NCI-H128 (cell line): ENCODE measurements at regions not wholly inside any gene's neighbourhood (a gene's known extent, or its start where the extent isn't known, plus 50 kb on each side); places are given as distances from the start of the nearest gene placed in this dataset.

Source experiments
- DNase-seq: peaks from one replicate; lab custom pipeline; 2025; ENCODE audit not compliant: unreplicated experiment; lab: John Stamatoyannopoulos, UW

DNA sequence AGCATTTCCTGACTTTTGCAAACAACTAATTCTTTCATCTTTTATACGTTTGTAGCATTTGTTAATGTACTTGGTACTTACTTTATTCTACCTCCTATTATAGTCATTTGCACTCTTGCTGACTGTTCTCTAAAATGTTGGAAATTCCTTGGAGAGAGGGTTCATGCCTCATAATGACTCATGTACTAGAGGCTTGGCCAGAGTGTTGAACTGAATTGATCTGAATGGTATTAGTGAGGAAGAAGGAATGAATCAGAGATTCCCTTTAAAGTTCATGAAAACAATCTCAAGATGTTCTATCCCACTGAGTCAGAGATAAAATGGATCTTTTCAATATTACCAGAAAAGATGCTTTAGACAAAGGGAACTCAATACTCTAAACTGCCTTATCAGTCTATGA lies 383.4 kb downstream of the SEC16B start:
- no peak for DNase-seq

DNA sequence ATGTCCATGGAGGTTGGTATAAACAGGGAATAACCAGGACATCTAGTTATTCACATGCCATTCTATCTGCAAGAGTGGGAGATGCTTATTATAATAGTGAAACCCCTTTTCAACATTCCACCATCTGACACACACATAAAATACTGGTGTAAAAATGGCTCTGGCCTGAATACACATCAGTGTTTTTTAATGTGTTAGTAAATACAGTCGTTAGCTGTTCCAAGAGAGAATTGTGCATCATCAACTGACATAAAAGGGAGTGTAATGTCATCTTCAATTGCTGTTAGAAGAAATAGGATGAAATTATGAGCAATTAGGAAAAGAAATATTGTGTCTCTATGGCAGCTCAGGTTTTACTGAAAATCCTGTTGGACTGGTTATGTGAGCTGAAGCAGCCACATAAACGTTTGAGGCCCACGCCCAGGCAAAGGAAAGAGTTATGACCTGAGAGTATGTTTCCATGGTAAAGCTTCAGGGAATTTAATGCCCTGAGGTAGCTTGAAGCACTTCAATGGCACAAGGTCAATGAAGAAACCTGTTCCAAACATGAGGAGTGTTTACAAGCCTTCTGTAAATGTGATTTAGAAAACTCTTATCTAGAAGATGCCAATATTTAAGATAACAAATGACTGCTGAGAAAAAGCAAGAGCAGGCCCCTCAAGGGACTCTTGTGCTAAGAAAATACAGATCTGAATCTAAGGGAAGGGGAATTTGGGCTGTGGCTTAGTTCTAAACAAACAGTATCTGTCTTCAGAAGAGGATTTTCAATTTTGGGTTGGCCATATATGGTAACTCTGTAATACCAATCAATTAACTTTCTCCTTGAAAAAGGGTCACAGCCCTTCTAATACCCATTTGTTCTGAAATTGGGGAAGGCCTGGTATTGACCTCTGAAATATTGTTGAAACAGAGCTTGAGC lies 384.3 kb downstream of the SEC16B start:
- DNase-seq = no peak

DNA sequence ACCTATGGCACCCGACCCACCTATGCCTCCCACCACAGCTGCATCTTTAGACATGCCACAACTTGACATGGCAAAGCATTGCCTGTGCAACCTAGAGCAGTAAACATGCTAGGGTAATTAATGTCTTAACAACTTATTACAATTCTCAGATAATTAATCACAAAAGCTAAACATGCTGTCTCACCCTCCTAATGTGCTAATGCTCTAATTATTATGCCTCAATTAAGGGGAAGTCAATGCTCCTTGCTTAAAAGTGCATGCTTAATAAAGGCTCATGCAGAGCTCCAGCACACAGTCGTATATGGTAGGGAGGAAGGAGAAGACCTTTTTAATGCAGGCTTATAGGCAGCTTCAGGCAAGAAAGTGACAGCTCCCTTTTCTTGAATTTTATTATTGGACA lies 396.0 kb downstream of the SEC16B start:
- no peak for DNase-seq

DNA sequence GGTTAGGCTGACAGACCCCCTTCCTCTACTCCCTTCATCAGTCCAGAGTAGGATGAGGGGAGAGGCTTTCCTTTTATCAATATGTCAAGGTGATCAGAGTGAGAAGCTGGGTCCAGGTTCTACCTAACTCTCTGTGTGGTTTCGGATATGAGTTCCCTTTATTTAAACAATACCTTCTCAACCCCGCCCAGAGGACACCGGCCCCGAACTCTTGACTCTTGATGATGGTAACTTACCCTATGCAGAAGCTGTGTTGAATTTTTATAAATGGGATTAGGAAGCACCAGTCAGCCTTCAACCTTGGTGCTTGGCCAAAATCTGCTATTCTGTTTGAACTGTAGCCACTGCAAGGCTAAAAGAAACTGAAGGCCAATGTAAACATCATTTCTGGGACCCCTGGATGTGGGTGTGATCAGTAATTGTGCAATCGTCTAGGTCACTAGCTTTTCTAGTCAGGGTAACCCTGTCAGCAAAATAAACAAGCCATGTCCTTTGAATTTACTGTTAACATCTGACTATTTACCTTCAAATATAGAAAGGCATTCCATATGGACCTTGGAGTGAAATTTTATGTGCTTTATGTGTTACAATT lies 398.3 kb downstream of the SEC16B start:
- no peak for DNase-seq

DNA sequence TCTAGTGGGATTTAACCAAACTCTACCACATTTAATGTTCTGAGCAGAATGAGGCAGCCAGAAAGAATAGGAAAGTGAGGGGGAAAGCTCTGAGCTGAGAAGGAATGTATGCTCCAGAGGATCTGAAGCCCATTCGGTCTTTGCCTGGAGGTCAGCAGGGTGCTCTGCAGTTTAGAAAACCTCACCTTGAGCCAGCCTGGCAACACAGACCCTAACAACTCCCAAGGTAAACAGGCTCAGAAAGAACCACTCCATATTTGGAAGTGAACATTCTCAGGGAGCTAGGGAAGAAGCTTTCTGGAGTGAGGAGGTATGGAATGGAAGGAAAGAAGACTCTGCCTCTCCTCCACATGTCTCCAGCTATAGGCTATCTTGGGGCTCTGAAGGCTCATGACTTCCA lies 398.8 kb downstream of the SEC16B start:
- DNase-seq = no peak

DNA sequence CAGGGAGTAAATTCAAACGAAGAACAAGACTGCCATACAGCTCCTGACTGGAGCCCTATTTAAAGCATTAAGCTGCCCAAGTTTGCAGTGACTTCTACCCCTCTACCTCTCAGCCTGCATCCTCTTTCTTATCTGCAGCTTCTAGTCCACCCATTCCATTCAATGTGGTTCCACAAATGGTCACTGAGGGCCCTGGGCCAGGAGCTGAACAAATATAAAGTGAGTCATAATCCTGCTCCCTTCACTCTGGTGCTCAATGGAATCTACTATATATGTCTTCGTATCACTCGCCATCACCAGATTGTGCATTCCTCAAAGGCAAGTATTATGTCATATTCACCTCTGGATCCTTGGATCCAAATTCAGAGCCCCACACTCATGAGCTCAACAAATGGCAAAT lies 398.7 kb downstream of the BRINP2 start:
- DNase-seq = no peak

DNA sequence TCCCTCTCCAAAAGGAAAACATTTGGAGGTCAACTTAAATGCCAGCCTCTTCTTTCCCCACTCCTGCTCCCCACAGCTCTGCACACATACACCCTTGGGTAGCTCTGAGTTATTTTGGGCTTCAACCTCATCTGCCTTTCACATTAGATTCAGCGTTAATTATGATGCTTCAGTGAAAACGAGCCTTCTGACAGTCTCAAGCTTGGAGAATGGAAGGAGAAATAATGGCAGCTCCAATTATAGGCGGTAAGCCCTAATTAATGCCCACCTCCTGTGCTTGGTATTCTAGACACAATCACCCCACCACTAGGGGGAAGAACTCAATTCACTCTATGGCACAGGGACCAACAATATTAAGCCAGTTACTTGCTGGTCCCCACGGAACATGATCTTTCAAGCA lies 397.9 kb downstream of the BRINP2 start:
- DNase-seq = no peak

DNA sequence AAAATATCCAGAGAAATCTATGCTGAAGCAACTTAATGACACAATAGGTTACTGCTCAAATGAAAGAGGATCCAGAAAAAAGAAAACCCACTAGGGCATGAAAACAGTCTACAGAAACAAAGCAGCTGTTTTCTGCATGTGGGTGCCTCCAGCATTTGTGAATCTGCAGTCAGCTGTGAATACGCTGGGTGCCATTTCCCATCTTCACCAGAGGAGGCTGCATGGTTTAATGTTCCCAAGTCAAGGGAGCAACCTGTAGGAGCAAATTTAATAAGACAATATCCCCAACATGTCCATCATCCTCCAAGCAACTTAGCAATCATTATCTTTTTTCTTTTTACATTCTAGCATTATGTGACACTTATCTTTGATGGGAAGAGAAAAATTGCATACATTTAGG lies 396.6 kb downstream of the BRINP2 start:
- DNase-seq = no peak

DNA sequence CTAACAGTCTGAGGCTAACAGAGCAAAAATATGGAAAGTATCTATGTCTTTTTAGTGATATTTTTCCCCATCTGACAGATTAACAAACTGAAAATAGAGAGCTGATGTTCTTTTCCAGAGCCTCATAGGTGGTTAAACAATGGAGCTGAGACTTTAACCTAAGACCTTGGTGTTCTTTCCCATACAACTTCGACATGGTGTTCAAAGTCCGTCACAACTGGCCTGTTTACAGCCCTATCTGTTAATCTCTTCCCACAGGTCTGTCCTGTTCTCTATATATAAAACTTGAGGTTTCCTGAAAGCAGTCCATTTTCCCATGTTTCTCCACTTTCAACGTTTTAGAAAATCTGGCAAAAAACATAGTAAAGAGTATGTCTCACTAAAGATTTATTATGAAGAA lies 395.7 kb downstream of the BRINP2 start:
- DNase-seq = no peak

DNA sequence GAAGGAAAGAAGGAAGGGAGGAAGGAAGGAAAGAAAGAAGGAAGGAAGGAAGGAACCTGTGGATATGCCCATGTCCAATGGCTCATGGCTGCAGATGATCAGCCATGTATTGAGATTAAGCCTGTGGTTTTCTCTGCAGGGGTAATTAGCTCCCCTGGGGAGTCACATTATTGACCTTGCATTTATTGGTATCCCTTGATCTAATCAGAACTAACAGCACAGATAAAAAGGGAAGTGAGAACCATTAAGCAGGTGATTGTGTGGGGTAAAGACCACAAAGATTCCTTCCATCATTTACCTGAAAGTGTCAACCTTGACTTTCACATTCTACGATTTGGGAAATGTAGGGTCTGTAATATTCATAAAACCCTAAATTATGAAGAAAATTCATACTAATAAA lies 390.7 kb downstream of the BRINP2 start:
- DNase-seq = no peak

DNA sequence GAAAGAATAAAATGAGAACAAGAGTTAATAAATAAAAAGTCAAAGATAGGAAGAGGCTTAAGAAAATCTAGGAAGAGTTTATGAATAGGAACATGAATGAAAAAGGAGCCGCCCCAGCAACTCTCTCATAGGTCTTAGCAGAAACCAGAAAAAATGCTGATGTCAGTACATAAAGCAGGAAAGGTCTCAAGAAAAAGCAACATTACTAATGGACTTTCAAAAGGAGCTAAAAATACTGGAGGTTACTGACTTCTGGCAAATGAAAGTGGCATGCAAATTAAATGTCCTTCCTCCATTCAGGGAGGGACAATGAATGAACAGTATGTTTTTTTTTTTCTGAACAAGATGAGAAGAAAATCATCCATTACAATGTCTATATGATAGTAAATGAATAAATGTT lies 387.6 kb downstream of the BRINP2 start:
- DNase-seq = no peak

DNA sequence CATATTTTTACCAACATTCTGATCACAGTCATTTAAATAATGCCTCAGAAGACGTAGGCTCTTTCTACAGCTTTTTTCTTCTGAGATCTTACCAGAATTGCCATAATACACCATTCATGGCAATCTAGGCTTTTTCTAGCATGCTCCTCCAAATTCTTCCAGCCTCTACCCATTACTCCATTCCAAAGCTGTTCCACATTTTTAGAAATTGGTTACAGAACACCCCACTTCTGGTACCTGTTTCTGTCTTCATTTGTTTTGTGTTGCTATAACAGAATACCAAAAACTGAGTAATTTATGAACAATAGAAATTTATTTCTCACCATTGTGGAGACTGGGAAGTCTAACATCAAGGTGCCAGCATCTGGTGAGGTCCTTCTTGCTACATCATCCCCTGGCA lies 385.4 kb downstream of the BRINP2 start:
- DNase-seq = no peak

DNA sequence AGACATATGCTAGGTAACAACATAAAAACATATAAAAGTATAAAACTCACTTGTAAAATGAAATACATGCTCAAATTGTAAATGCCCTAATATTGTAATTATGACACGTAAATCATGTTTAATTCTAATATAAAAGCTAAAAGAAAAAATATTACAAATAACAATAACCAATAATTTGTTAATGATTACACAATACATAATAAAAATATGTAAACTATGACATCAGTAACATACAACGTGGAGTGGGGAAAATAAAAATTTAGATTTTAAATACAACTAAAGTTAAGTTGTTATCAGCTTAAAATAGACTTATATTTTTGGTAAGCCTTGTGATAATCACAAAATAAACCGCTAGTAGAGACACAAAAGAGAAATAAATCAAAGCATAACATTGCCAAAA lies 376.4 kb downstream of the BRINP2 start:
- no peak for DNase-seq

DNA sequence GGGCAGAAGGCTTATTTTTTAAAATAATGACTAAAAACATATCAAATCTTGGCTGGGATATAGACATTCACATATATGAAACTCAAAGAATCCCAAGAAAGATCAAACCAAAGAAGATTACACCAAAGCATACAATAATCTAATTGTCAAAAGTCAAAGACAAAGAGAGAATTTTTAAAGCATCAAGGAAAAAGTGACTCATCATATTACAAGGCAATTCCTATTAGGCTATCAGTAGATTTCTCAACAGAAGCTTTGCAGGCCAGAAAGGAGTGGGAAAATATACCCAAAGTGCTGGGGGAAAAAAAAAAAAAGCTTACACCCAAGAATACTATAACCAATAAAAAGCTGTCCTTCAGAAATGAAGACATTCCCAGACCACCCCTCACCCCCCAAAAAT lies 375.6 kb downstream of the BRINP2 start:
- no peak for DNase-seq

DNA sequence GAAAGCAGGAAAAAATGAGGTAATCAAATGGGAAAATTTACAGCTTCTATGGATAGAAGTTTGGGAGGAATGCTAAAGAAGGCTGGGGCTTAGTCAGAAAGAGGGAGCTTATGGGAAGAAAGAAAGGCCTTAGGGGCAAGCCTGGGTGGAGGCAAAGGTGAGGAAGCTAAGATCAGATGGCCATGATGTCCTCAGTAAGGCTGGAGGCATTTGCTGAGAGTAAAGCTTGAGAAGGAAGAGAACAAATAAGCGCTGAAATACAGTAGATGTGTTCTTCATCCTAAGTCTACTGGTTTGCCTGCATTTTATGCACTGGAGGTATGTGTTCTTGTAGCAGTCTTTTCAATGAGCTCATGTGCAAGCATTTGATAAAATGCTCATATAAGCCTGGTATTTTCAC lies 355.4 kb downstream of the BRINP2 start:
- DNase-seq = no peak

DNA sequence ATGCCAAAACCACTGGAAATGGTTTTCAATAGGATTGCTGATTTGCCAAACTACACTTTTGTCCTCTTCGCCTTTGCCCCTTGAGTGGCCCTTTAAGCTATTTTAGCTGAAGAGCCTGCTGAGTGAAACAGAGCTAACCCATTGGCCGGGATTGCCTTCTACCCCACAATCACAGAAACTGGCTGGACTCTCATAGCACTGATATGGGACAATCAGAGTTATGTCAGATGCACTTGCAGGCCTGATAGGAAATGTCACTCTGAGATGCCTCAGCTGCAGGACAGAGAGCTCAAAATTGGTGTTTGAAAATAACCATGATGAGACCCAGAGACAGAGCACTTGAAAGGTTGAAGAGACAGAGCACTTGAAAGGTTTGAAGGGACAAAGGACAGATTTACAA lies 354.4 kb downstream of the BRINP2 start:
- no peak for DNase-seq

DNA sequence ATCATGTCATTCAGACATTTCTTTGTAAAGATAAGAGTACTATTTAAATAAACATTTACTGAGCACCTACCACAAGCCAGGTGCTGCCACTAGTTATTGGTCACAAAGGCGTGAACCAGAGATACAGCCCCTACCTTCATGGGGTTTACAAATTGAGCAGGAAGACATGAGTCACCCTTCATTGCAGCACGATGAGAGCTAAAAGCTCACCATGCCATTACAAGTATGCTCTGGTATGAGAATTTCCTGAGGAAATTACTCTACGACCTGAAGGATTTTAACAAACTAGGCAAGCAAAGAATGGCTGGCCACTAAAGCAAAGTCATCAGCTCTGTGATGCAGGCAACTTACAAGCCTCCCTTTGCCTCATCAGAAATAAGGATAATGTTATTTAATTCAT lies 346.8 kb downstream of the BRINP2 start:
- DNase-seq = no peak

DNA sequence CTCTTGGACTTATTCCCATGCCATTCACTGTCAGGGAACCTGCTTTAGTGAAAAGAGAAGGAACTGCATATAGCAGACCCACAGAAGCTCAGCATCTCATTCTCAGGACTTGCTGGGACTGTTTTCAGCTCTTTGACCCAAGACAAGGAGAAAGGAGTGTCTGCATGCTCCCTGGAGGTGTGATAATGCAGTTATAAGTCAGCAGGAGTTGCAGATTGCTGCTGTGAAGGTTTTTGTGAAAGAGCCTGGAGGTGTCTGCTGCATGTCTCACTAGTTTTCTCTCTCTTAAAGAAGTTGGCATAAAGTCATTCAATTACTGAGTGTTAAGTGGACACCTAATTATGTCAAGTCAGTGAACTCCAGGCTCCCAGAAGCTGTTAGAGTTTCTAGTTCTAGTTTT lies 343.4 kb downstream of the BRINP2 start:
- no peak for DNase-seq

DNA sequence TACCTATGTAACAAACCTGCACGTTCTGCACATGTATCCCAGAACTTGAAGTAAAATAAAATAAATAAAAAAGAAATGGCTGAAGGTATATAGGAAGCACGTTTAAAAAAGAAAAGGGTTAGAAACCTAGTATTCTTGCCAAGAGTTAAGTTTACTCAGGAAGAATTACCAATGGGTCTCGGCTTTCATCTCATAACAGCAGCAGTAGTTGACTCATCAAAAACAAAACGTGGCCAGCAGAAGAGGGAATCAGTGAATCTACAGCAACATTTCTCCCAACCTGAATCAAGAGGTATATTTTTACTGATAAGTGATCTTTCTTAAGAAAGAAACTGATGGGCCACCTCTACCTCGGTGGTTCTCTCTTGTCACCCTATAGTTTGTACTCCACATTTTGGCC lies 340.3 kb downstream of the BRINP2 start:
- no peak for DNase-seq

DNA sequence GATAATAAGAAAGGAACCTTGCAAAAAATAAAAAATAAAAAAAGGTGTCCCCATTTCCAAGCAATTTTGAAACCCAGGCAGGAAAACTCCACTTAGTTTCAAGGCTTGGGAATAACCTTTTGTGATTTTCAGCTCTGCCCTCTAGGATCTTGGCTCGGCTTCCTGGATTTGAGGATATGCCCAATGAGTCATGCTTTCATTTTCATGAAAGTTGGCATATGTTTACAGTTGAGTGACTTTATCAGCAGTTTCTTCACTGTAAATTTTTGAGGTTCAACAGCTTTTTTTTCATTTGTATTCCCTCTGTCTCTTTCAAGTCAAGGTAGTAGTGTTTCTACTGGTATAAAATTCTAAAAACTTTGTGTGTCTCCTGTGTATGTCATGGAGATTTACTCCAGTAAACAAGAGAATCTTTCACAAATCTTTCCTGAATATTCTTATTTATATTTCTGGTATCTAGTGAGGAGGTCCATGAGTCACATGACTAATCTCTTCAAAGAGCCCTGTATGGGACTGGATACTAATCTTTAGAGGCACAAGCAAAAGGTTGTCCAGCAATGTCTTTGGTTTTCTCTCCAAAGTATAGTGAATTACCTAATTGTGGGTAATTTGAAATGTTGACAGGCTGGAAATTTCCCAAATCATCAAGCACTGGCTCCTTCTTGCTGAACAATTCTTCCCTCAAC lies 335.3 kb downstream of the BRINP2 start:
- no peak for DNase-seq

DNA sequence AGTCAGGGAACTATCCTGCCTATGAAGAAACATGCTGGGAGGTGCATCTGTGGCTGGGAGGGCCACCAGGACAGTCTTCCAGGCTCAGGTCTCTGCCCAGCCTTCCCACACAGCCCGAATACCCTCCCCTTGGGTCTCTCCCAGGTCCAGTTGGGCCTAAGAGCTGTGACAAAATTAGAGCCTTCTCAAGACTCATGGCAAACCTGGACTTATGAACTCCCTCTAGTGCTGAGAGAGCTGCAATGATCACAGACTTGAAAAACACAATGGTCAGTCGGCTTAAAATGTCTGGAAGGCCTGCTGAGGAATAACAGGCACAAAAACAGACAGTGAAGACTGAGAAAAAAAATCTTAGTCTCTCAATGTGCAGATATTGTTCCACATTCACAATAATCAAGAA lies 325.1 kb downstream of the BRINP2 start:
- no peak for DNase-seq

DNA sequence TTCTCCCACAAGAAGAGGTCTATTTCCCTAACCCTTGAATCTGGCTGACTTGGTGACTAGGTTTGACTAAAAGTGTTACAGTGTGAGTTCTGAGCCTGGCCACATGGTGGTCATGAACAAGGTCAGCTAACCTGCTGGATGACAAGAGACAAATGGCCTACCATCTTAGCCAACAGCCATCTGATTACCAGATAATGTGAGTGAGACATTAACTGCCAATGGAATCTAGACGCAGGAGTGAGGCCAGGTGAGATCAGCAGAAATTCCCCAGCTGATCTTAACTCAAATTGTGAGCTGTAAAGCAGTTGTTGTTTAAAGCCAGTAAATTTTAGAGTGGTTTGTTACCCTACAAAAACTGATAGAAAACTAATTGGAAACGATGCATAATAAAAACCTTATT lies 320.0 kb downstream of the BRINP2 start:
- DNase-seq = no peak
